ENCODE measurements at regions not wholly inside any gene's neighbourhood (a gene's known extent, or its start where the extent isn't known, plus 50 kb on each side); places are given as distances from the start of the nearest gene placed in this dataset.

GRCh38 chr5:53784596-53784995 lies 224.2 kb downstream of the NDUFS4 start:
- TF ChIP-seq CTCF (IDR thresholded peaks at IDR 0.05) = no peak
- no peak for TF ChIP-seq POLR2A (IDR thresholded peaks at IDR 0.05)

Data from heart left ventricle (tissue), 13 donors.